ENCODE measurements at regions not wholly inside any gene's neighbourhood (a gene's known extent, or its start where the extent isn't known, plus 50 kb on each side); places are given as distances from the start of the nearest gene placed in this dataset.

GRCh38 chr2:198483051-198483450 lies 678.7 kb downstream of the PLCL1 start:
- no peak for DNase-seq

- DNase-seq: no peak
Observed at GRCh38 chr2:198479065-198479464, 674.7 kb downstream of the PLCL1 start.

- DNase-seq: no peak
Observed at GRCh38 chr2:198478361-198478760, 674.0 kb downstream of the PLCL1 start.

- peak; percentile 2 for DNase-seq
Observed at GRCh38 chr2:198476007-198476406, 671.6 kb downstream of the PLCL1 start.

- DNase-seq: no peak
Observed at GRCh38 chr2:198471291-198471690, 666.9 kb downstream of the PLCL1 start.

DNA sequence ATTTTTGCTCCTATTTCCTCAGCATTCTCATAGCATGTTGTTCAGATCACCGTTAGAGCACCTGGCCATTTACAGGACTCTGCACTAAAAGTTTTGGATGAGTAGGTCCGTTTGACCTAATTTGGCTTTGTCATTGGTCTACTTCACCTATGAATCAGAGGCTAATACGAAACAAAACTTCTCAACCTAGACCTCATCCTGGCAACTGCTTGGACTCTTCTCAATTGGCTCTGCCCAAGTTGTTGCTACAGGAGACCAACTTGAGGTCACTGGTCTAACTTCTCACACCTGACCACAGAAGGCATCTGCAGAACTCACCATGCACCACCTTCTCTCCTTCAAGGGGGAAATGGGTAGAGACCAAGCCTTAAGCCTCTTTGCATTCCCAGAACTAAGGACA lies 663.7 kb downstream of the PLCL1 start:
- DNase-seq: no peak

DNA sequence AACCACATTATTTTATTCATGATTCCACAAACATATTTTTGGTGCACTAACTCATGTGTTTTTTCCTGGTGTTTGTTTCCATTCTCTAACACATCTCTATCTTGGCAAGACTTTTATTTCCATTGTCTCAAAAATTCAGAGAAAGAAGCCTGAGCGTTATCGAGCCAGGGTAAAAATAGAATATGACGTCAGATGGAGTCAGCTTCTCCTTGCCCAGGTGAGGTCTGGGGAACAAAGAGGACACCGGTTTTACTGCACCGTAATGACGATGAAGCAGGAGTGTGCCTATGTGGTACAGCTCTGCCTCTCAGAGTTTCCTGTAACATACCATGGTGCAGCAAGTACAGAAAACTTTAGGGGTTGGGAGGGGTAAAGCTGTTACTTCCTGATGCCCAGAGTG lies 661.6 kb downstream of the PLCL1 start:
- DNase-seq: no peak

DNA sequence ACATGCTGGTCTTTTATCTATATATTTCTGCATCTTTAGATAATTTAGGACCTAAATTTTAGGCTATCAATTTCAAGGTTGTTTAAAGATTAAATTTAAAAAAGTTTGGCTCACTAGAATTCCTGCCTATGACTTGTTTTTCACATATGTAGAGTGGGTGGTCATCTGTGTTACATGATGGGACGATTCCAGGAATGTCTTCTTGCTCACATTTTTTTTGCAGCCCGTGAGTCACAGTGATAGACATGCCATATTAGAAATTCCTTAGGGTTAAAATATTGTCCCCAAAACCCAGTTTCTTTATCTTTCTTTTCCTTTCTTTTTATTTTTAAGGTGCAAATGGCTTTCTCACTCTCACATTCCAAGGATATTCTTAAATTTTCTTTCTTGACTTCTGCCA lies 652.0 kb downstream of the PLCL1 start:
- no peak for DNase-seq

DNA sequence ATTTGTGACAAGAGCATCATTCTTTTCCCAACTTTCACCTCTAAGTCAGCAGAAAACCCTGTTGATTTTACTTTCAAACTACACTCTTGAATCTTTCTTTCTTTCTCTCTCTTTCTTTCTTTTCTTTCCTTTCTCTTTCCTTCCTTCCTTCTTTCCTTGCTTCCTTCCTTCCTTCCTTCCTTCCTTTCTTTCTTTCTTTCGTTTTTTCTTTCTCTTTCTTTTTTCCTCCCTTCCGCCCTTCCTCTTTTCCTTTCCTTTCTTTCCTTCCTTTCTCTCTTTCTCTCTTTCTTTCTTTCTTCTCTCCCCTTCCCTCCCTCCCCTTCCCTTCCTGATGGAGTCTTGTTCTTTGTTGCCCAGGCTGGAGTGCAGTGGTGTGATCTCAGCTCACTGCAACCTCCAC lies 649.5 kb downstream of the PLCL1 start:
- no peak for DNase-seq

DNA sequence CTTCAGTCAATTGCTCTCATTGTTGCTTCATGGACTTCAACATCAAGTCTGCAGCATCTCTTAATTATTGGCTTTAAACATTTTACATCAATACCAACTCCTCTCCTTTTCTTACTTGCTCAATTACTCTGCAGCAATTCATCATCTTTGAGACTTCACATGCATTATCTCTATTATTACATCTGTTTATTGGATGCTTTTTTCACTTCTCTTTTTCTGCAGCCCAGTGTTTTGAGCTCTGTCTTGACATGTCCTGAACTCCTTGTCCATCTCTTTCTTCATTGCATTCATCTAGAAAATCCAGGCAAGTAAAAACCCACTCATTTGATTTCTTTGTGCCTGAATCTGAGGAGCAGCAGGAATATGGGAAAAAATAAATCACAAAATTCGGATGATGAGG lies 647.9 kb downstream of the PLCL1 start:
- DNase-seq: no peak

- no peak for DNase-seq
Observed at GRCh38 chr2:198448789-198449188, 644.4 kb downstream of the PLCL1 start.

DNA sequence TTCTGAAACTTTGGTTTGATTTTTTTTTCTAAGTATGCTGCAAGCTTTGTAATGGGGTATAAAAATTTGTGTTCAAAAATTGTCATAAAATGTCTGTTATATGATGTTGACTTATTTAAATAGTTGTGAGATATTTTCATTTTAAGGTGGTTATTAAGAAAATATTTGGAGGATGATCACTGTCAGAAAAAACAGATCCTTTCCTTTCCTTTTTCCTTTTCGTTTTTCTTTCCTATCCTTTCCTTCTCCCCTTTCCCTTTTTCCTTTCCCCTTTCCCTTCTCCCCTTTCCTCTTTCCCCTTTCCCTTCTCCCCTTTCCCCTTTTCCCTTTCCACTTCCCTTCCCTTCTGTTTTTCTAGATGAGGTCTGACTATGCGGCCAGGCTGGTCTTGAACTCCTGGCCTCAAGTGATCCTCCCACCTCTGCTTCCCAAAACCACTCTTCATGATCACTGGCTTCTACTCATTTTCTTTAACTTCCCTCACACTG lies 640.5 kb downstream of the PLCL1 start:
- DNase-seq: no peak

DNA sequence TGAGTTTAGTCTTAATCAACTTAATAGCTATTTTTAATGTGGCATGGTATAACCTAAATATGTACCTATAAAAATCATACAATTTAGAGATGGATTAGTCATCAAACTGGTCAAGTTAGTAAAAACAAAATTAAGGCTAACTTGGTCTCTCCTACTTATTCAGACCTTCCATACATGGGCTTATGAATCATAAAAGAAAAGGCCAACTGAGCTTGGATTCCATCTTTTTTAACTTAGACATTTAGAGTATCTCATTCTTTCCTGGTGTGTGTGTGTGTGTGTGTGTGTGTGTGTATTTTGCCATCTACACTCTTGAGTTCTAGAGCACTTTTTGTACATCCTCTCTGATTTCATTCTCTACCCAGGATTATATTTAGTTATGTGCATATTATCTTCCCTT lies 637.5 kb downstream of the PLCL1 start:
- DNase-seq: no peak

DNA sequence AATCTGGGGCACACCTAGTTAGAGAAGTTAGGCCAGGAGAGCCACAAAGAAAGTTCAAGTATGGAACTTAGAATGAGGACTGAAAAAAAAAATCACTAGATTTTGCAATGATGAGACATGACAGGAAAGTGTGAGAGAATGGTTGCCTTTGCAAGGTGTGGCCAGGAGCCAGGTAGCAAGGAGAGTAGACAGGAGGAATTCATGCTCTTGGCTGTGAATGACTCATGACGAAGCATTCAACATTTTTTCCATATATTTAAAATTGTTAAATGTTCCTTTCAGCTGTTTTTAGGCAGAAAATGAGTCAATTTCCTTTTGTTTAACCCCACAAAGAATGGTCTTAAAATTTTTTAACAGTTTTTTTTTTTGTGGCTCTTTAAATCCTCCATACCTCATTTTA lies 636.9 kb downstream of the PLCL1 start:
- DNase-seq: no peak

- DNase-seq: no peak
Observed at GRCh38 chr2:198440833-198441232, 636.4 kb downstream of the PLCL1 start.

GRCh38 chr2:198438331-198438730 lies 633.9 kb downstream of the PLCL1 start:
- no peak for DNase-seq

DNA sequence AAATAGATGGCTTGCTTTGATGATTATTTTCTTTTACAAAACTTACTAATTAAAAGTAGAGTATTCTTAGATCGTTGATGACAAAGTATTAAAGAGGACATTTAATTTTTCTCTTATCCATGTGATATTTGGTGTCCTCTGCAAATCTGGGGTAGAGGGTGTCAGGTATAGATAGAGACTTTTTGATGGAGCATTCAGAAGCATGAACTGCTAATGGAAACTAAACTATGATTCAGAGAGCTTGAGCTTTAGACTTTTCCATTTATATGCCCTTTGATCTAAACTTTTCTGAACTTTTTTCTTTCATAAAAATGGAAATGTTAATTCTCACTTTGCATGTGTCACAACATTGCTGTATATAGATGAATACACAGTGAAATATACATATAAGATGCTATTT lies 619.7 kb downstream of the PLCL1 start:
- no peak for DNase-seq

GRCh38 chr2:198417836-198418235 lies 613.4 kb downstream of the PLCL1 start:
- DNase-seq: no peak

- DNase-seq: no peak
Observed at GRCh38 chr2:198414976-198415375, 610.6 kb downstream of the PLCL1 start.

DNA sequence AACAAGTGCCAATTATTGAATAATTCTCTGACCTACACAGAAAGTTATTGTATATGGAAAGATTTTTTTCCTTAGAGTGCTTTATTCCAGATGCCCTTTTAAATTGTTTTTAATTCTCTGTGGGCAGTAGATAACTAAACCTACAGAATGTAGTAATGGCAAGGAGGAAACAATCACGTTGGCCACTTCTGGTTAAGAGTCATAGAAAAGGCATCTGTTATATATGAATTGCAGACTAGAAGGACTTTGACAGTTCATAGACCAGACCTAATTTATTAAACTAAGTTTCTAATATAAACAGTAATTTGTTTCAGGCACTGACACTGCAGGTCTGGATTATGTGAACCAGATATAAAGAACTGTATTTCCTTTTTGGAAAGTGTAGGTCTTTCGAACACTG lies 607.5 kb downstream of the PLCL1 start:
- DNase-seq: no peak

DNA sequence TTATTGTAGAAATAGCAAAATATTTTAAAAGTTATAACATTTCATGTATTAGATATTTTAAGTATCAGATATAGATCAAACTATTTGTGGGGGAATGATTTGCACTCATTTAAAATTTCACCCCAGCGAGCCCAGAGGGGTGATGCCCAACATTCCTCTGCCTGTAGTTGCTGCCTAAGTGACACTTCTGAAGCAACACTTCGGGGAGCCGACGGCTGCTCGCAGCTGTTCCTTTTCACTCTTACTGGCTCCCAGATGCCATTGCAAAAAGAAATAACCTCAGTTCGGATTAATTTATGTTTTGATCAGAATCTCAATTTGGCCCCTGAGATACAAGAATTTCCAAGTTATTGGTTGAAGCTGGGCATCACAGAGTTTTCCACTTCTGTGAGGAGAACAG lies 603.8 kb downstream of the PLCL1 start:
- DNase-seq: no peak

DNA sequence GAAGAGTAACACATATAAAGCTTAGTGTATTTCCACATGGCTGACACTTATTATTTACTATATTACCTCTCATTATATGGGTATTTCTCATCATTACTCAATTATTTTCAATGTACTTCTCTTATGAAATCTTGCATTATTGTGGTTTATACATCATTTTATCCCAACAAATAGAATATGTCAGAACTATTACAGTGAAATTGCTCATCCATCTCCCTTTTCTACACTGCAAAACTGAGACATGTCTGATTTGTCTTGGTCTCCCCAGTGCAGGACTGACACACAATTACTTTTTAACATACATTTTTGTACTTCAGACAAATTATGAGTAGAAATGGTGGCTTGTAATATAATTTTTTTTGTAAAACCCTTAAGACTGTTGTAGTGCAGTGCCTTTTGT lies 600.9 kb downstream of the PLCL1 start:
- no peak for DNase-seq

DNA sequence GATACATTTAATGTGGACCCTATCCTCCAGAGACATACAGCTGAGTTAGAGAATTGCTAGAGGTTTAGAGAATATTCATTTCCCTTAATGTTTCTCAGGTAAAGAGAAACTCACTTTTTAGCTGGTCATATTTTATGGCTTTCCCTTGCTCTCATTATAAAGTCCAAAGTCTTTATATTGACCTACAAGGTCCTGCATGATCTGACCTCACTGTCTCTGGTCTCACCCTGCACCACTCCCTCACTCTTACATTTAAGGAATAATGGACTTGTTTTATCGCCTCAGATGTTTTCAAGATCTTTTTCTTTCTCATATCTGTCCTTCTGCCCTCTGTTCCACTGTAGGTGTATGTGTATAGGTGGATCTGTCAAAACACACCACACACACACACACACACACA lies 597.3 kb downstream of the PLCL1 start:
- DNase-seq: no peak

DNA sequence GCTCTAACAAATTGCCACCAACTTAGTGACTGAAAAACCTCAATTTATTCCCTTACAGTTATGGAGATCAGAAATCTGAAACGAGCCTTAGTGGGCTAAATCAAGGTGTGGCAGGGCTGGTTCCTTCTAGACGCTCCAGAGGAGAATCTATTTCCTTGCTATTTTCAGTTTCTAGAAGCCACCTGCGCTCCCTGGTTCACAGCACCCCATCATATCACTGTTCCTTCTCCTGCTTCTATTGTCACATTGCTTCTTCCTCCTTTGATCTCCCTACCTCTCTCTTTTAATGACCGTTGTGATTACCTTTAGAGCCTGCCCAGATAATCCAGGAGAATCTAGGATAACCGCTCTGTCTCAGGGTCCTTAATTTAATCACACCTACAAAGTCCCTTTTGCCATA lies 596.6 kb downstream of the PLCL1 start:
- no peak for DNase-seq

- no peak for DNase-seq
Observed at GRCh38 chr2:198394208-198394607, 589.8 kb downstream of the PLCL1 start.

DNA sequence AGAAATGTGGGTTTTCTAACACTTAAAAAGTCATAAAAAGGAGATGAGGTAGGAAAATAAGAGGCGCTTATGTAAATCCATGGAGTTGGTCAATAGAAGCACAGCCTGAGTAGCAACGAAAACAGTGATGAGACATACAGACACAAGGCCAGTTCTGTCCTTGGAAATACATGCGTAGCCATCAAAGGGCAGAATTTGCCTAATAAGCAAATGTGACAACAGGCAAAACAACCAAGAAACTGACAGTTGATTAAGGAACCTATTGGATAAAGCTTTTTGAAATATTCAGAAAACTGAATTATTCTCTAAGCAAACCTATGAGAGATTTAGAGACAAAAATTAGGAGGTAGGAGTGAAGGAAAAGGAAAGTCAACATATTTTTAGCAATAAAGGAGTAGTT lies 586.3 kb downstream of the PLCL1 start:
- DNase-seq: no peak
